Osteoblast (primary cell): ENCODE measurements at regions not wholly inside any gene's neighbourhood (a gene's known extent, or its start where the extent isn't known, plus 50 kb on each side); places are given as distances from the start of the nearest gene placed in this dataset.

Source experiments
- DNase-seq: peaks from one replicate; pipeline ENCODE4 v3.0.0; 2011; ENCODE audit warnings: low spot score, mixed read lengths; ENCODE audit not compliant: insufficient read length; ENCODE audit errors: missing footprints
- H2AFZ ChIP-seq: 2 replicates; pipeline ENCODE4 v1.6.0; 2011; ENCODE audit warnings: mild to moderate bottlenecking, low read length
- H3K27ac ChIP-seq: 2 replicates; pipeline ENCODE4 v1.5.1; 2011; ENCODE audit warnings: mild to moderate bottlenecking, low read depth, low read length, moderate library complexity
- H3K27me3 ChIP-seq: 2 replicates; pipeline ENCODE4 v1.6.0; 2012; ENCODE audit warnings: mild to moderate bottlenecking, control low read depth, inconsistent platforms, low read length, moderate library complexity; ENCODE audit not compliant: insufficient read depth
- H3K36me3 ChIP-seq: 2 replicates; pipeline ENCODE4 v1.5.1; 2011; ENCODE audit warnings: mild to moderate bottlenecking, low read length, control low read depth, moderate library complexity; ENCODE audit not compliant: insufficient read depth
- H3K4me1 ChIP-seq: 2 replicates; pipeline ENCODE4 v1.5.1; 2011; ENCODE audit warnings: mild to moderate bottlenecking, low read length, control low read depth, moderate library complexity; ENCODE audit not compliant: insufficient read depth
- H3K4me2 ChIP-seq: 2 replicates; pipeline ENCODE4 v1.6.0; 2011; ENCODE audit warnings: mild to moderate bottlenecking, low read length; ENCODE audit not compliant: insufficient read depth
- H3K4me3 ChIP-seq: fragments of 200-600 bp; sonication (generic); 3 replicates; pipeline ENCODE4 v1.5.1; 2012; ENCODE audit warnings: mild to moderate bottlenecking, low read length, inconsistent platforms; ENCODE audit not compliant: insufficient read depth
- H3K79me2 ChIP-seq: 2 replicates; pipeline ENCODE4 v1.6.0; 2012; ENCODE audit warnings: mild to moderate bottlenecking, low read length, control low read depth, inconsistent platforms; ENCODE audit not compliant: insufficient read depth
- H3K9me3 ChIP-seq: 2 replicates; pipeline ENCODE4 v1.5.1; 2011; ENCODE audit warnings: low read depth, low read length, control low read depth
- H4K20me1 ChIP-seq: 2 replicates; pipeline ENCODE4 v1.6.0; 2012; ENCODE audit warnings: mild to moderate bottlenecking, low read length, control low read depth; ENCODE audit not compliant: insufficient read depth
- CTCF ChIP-seq: IDR thresholded peaks from 2 replicates; pipeline ENCODE4 v1.5.1; 2011; ENCODE audit warnings: mild to moderate bottlenecking, low read depth, low read length, moderate library complexity; ENCODE audit errors: extremely low read depth

GRCh38 chr6:77298283-77298682, 165.0 kb downstream of the HTR1B start:
- Histone ChIP-seq H4K20me1 (no peaks in the 10 kb centered on the region), H3K27ac (no peak overlapping the region), H2AFZ (no peak overlapping the region), H3K4me3 (no peak overlapping the region), H3K4me1 (peaks cover 4% of the 10 kb centered on the region), H3K4me2 (no peak overlapping the region), H3K36me3 (no peaks in the 10 kb centered on the region), H3K9me3 (no peaks in the 10 kb centered on the region), H3K79me2 (no peaks in the 10 kb centered on the region), H3K27me3 (no peaks in the 10 kb centered on the region)
- no peak for TF ChIP-seq CTCF
- DNase-seq: no peak

GRCh38 chr6:77292564-77293546, 170.4 kb downstream of the HTR1B start:
- Histone ChIP-seq H3K4me3 (peak overlapping the region; percentile 18), H3K27ac (peak overlapping the region; percentile 78), H3K79me2 (no peaks in the 10 kb centered on the region), H2AFZ (no peak overlapping the region), H3K9me3 (no peaks in the 10 kb centered on the region), H3K36me3 (no peaks in the 10 kb centered on the region), H4K20me1 (no peaks in the 10 kb centered on the region), H3K4me2 (peak overlapping the region; percentile 73), H3K27me3 (no peaks in the 10 kb centered on the region), H3K4me1 (peaks cover 21% of the 10 kb centered on the region)
- DNase-seq: no peak
- no peak for TF ChIP-seq CTCF

- H3K27me3 ChIP-seq: no peaks in the 10 kb centered on the region
- H3K4me2 ChIP-seq: no peak overlapping the region
- no peaks in the 10 kb centered on the region for H3K36me3 ChIP-seq
- no peak overlapping the region for H3K27ac ChIP-seq
- H3K4me3 ChIP-seq: no peak overlapping the region
- peak overlapping the region; percentile 37 for H2AFZ ChIP-seq
- H3K4me1 ChIP-seq: peaks cover 21% of the 10 kb centered on the region
- no peaks in the 10 kb centered on the region for H3K9me3 ChIP-seq
- H3K79me2 ChIP-seq: no peaks in the 10 kb centered on the region
- TF ChIP-seq CTCF: no peak
- DNase-seq: no peak
- H4K20me1 ChIP-seq: no peaks in the 10 kb centered on the region
Observed at GRCh38 chr6:77290798-77291197, 172.5 kb downstream of the HTR1B start.

- no peaks in the 10 kb centered on the region for H3K36me3 ChIP-seq
- TF ChIP-seq CTCF: no peak
Observed at GRCh38 chr6:77286541-77286940, 176.8 kb downstream of the HTR1B start.

More at GRCh38 chr6:77286541-77286940, 176.8 kb downstream of the HTR1B start:
- H3K79me2 ChIP-seq: no peaks in the 10 kb centered on the region
- no peaks in the 10 kb centered on the region for H3K9me3 ChIP-seq
- no peak overlapping the region for H3K4me3 ChIP-seq
- no peaks in the 10 kb centered on the region for H4K20me1 ChIP-seq
- H2AFZ ChIP-seq: no peak overlapping the region
- H3K4me2 ChIP-seq: no peak overlapping the region
- H3K27me3 ChIP-seq: no peaks in the 10 kb centered on the region
- peaks cover under 1% of the 10 kb centered on the region for H3K4me1 ChIP-seq
- DNase-seq: no peak
- H3K27ac ChIP-seq: no peak overlapping the region
